Endothelial cell of umbilical vein (primary cell): ENCODE measurements at regions not wholly inside any gene's neighbourhood (a gene's known extent, or its start where the extent isn't known, plus 50 kb on each side); places are given as distances from the start of the nearest gene placed in this dataset.

Source experiments
- BruUV-seq: library from RNA; stranded (reverse); fragments of 400-500 nt; replicated peaks from 2 replicates; lab custom pipeline; 2021; lab: Mats Ljungman, UMichigan
- CTCF ChIA-PET: fragments of 300-600, 350-600 bp; sonication (Branson Sonifier 250); formaldehyde crosslinking; loops from one replicate; lab custom pipeline; 2021; ENCODE audit warnings: antibody characterized with exemption, inconsistent platforms; lab: Charles Lee
- POLR2A ChIA-PET: fragments of 300-600, 350-600 bp; sonication (Branson Sonifier 250); formaldehyde crosslinking; loops from one replicate; lab custom pipeline; 2021; ENCODE audit warnings: antibody characterized with exemption, inconsistent platforms; lab: Charles Lee
- DNase-seq: peaks from one replicate; pipeline ENCODE4 v3.0.0-alpha.2; 2011; ENCODE audit warnings: low read depth, low spot score
- FAIRE-seq: peaks from 2 replicates; lab custom pipeline; 2011; peaks lifted over from hg19 to GRCh38; lab: Jason Lieb, UNC
- H2AFZ ChIP-seq: 2 replicates; pipeline ENCODE4 v1.6.0; 2012; ENCODE audit warnings: low read depth, low read length, control low read depth, inconsistent platforms
- H3K27ac ChIP-seq: 2 replicates; pipeline ENCODE4 v1.5.1; 2011; ENCODE audit warnings: low read depth, mild to moderate bottlenecking, control low read depth, low read length, moderate library complexity; ENCODE audit not compliant: insufficient read depth
- H3K27me3 ChIP-seq, 2 experiments: 2 replicates each; pipeline versions ENCODE4 v1.6.0 to v1.6.1; 2011; ENCODE audit warnings: low read length in 2 of 2, mixed read lengths in 1 of 2; ENCODE audit not compliant: control insufficient read depth in 2 of 2, insufficient read depth in 2 of 2
- H3K36me3 ChIP-seq, 2 experiments: 2 replicates in 1 of 2; 3 replicates in 1 of 2; pipeline ENCODE4 v1.5.1; 2011; ENCODE audit warnings: low read length in 2 of 2, mild to moderate bottlenecking in 1 of 2, moderate library complexity in 1 of 2; ENCODE audit not compliant: control insufficient read depth in 2 of 2, insufficient read depth in 2 of 2; ENCODE audit errors: extremely low read depth in 1 of 2
- H3K4me1 ChIP-seq: 3 replicates; pipeline ENCODE4 v1.5.1; 2011; ENCODE audit warnings: mild to moderate bottlenecking, low read length; ENCODE audit not compliant: control insufficient read depth, insufficient read depth; ENCODE audit errors: extremely low read depth
- H3K4me2 ChIP-seq: 2 replicates; pipeline ENCODE4 v1.6.1; 2011; ENCODE audit warnings: low read length, control low read depth, mixed read lengths; ENCODE audit not compliant: insufficient read depth
- H3K4me3 ChIP-seq, 3 experiments: fragments of 200-600 bp in 1 of 3; sonication (generic), shearing (Covaris generic) in 1 of 3; replicated peaks in 1 of 3; 2 replicates each; pipeline ENCODE4 v1.5.1; 2011 to 2016; ENCODE audit warnings: control low read depth in 3 of 3, low read length in 3 of 3, mild to moderate bottlenecking in 2 of 3, inconsistent platforms in 1 of 3, low read depth in 1 of 3, moderate library complexity in 1 of 3; ENCODE audit not compliant: insufficient read depth in 1 of 3
- H3K79me2 ChIP-seq: 2 replicates; pipeline ENCODE4 v1.6.0; 2012; ENCODE audit warnings: low read length, inconsistent platforms; ENCODE audit not compliant: control insufficient read depth, insufficient read depth
- H3K9ac ChIP-seq: replicated peaks from 2 replicates; pipeline ENCODE3; 2011; ENCODE audit warnings: low read length, control low read depth; ENCODE audit not compliant: insufficient read depth; ENCODE audit errors: extremely low read depth
- H3K9me1 ChIP-seq: replicated peaks from 3 replicates; pipeline ENCODE4 v1.6.0; 2011; ENCODE audit warnings: mild to moderate bottlenecking, low read length; ENCODE audit not compliant: control insufficient read depth, insufficient read depth; ENCODE audit errors: extremely low read depth
- H3K9me3 ChIP-seq: replicated peaks from 2 replicates; pipeline ENCODE4 v1.5.1; 2012; ENCODE audit warnings: low read length, inconsistent platforms; ENCODE audit not compliant: control insufficient read depth, insufficient read depth
- H4K20me1 ChIP-seq: replicated peaks from 2 replicates; pipeline ENCODE3; 2011; ENCODE audit warnings: mild to moderate bottlenecking, low read length; ENCODE audit not compliant: control insufficient read depth, insufficient read depth; ENCODE audit errors: extremely low read depth
- CTCF ChIP-seq, 2 donors: IDR thresholded peaks; 1 replicate in 1 of 2; 2 replicates in 1 of 2; pipeline ENCODE4 v1.5.1; 2011; ENCODE audit warnings: low read length in 2 of 2, mild to moderate bottlenecking in 2 of 2, moderate library complexity in 2 of 2, control low read depth in 1 of 2, inconsistent platforms in 1 of 2, low read depth in 1 of 2; ENCODE audit not compliant: insufficient read depth in 1 of 2; ENCODE audit errors: extremely low read depth in 1 of 2
- EZH2 ChIP-seq: IDR thresholded peaks from 2 replicates; pipeline ENCODE4 v1.6.1; 2012; ENCODE audit warnings: borderline replicate concordance, low read depth, mild to moderate bottlenecking, moderate library complexity, low read length, inconsistent platforms; ENCODE audit not compliant: severe bottlenecking
- FOS ChIP-seq: IDR thresholded peaks from 2 replicates; pipeline ENCODE4 v1.6.1; 2011; ENCODE audit warnings: mild to moderate bottlenecking, low read length, moderate library complexity, borderline replicate concordance; ENCODE audit not compliant: insufficient read depth
- GATA2 ChIP-seq: IDR thresholded peaks from 2 replicates; pipeline ENCODE4 v1.7.0; 2011; ENCODE audit warnings: low read depth, mild to moderate bottlenecking, moderate library complexity, mixed read lengths, low read length; ENCODE audit not compliant: insufficient read length, insufficient read depth
- JUN ChIP-seq: IDR thresholded peaks from 2 replicates; pipeline ENCODE4 v1.6.1; 2011; ENCODE audit warnings: borderline replicate concordance, low read depth; ENCODE audit not compliant: insufficient read length, insufficient read depth
- MAX ChIP-seq: IDR thresholded peaks from 2 replicates; pipeline ENCODE4 v1.6.1; 2011; ENCODE audit not compliant: insufficient read depth, insufficient read length
- MYC ChIP-seq: IDR thresholded peaks from one replicate; pipeline ENCODE4 v1.6.1; 2011; ENCODE audit warnings: mild to moderate bottlenecking, low read depth, low read length
- POLR2A ChIP-seq: IDR thresholded peaks from 2 replicates; pipeline ENCODE4 v1.6.1; 2012; ENCODE audit warnings: low read depth, mild to moderate bottlenecking, control low read depth, low read length
- POLR2AphosphoS5 ChIP-seq: IDR thresholded peaks from 2 replicates; pipeline ENCODE4 v1.6.1; 2012; ENCODE audit warnings: low read depth, mild to moderate bottlenecking, control low read depth, low read length, moderate library complexity; ENCODE audit not compliant: insufficient read depth
- dilution Hi-C: fragments of 300-500 bp; cut with MboI; formaldehyde crosslinking; loops from one replicate; pipeline ENCODE4 v1.15.0; 2019; ENCODE audit warnings: low sequenced_read_pairs; ENCODE audit not compliant: extremely low pct_ligation_motif_present
- intact Hi-C: fragments of 100-400 bp; cut with micrococcal nuclease; formaldehyde crosslinking; loops from one replicate; pipeline ENCODE4 v1.10.0; 2022

GRCh38 chr1:60488847-60489246 is 415.3 kb upstream of the C1orf87 start:
- no peak overlapping the region for H3K27ac ChIP-seq
- intact Hi-C loops, result no loop called here
- no peaks in the 10 kb centered on the region for H3K27me3 ChIP-seq
- H3K4me1 ChIP-seq, result no peaks in the 10 kb centered on the region
- no peak overlapping the region for H3K9ac ChIP-seq
- POLR2A ChIA-PET, result no interaction called here
- dilution Hi-C loops, result no loop called here
- H3K4me3 ChIP-seq, result no peak overlapping the region
- H3K9me1 ChIP-seq, result no peaks in the 10 kb centered on the region
- DNase-seq, result no peak
- H3K4me2 ChIP-seq, result no peak overlapping the region
- no peaks in the 10 kb centered on the region for H3K36me3 ChIP-seq
- no peaks in the 10 kb centered on the region for H4K20me1 ChIP-seq
- H3K9me3 ChIP-seq, result no peaks in the 10 kb centered on the region
- FAIRE-seq, result no peak
- H2AFZ ChIP-seq, result no peak overlapping the region
- no TSS peak for BruUV-seq
- no peaks in the 10 kb centered on the region for H3K79me2 ChIP-seq
- CTCF ChIA-PET, result interaction anchor here (1.2 kb wide), 1 partner anchor 276 kb away, joined by 3 read pairs; no protein-coding TSS in a partner anchor
- TF ChIP-seq POLR2A (no peak), FOS (no peak), JUN (no peak), MYC (no peak), POLR2AphosphoS5 (no peak), MAX (no peak), CTCF (IDR thresholded peaks at IDR 0.05; ENCODE audit: extremely low read depth in 1 of 2, insufficient read depth in 1 of 2, low read depth in 1 of 2, low read length in 2 of 2) (no peak), GATA2 (no peak), EZH2 (no peak)
